ENCODE measurements at regions not wholly inside any gene's neighbourhood (a gene's known extent, or its start where the extent isn't known, plus 50 kb on each side); places are given as distances from the start of the nearest gene placed in this dataset.

DNA sequence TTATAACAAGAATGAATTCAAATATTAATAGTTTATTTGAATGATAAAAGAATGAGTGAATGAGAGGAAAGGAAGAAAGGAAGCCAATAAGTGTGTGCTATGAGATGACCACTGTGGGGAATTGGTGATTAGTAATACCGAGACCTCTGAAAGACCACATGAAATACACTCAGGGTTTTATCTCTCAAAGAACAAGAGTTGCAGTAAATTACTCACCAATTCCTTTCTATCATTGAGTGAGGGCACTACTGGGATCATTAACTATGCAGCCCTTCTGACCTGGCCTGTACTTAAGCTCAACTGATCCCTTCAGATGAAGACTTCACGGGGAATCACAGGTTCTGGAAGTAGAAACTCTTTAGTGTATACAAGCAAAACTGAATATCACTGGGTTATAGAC, 1636.1 kb downstream of the SLITRK5 start:
- TF ChIP-seq, protein P1, sequence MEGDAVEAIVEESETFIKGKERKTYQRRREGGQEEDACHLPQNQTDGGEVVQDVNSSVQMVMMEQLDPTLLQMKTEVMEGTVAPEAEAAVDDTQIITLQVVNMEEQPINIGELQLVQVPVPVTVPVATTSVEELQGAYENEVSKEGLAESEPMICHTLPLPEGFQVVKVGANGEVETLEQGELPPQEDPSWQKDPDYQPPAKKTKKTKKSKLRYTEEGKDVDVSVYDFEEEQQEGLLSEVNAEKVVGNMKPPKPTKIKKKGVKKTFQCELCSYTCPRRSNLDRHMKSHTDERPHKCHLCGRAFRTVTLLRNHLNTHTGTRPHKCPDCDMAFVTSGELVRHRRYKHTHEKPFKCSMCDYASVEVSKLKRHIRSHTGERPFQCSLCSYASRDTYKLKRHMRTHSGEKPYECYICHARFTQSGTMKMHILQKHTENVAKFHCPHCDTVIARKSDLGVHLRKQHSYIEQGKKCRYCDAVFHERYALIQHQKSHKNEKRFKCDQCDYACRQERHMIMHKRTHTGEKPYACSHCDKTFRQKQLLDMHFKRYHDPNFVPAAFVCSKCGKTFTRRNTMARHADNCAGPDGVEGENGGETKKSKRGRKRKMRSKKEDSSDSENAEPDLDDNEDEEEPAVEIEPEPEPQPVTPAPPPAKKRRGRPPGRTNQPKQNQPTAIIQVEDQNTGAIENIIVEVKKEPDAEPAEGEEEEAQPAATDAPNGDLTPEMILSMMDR (IDR thresholded peaks at IDR 0.05), result no peak
- TF ChIP-seq POLR2A (IDR thresholded peaks at IDR 0.05), result no peak
